K562 (cell line): ENCODE measurements at regions not wholly inside any gene's neighbourhood (a gene's known extent, or its start where the extent isn't known, plus 50 kb on each side); places are given as distances from the start of the nearest gene placed in this dataset.

Experiments used
- ATAC-seq: fragments of 200-7000 bp; cut with Tn5 transposase; 3 replicates; pipeline ENCODE4 v1.9.1; 2020; ENCODE audit warnings: moderate library complexity
- BruUV-seq: library from RNA; stranded (reverse); fragments of 400-500 nt; replicated peaks from 2 replicates; lab custom pipeline; 2021; lab: Mats Ljungman, UMichigan
- CTCF ChIA-PET: fragments of 300-600 bp; formaldehyde crosslinking; extraction: SDS; loops from one replicate; lab custom pipeline; 2021; ENCODE audit warnings: low intra/inter-chr PET ratio; lab: Yijun Ruan, JAX
- POLR2A ChIA-PET: fragments of 300-600, 350-650 bp; sonication (Branson Sonifier 250); formaldehyde crosslinking; extraction: SDS; loops from one replicate; lab custom pipeline; 2021; ENCODE audit warnings: antibody characterized with exemption, inconsistent platforms; lab: Yijun Ruan, JAX
- DNase-seq, 4 experiments: peaks; one replicate each; pipeline versions ENCODE4 v3.0.0 to v3.0.0-alpha.2; 2011 to 2018; ENCODE audit warnings: low spot score in 3 of 4, mixed read lengths in 3 of 4; ENCODE audit errors: extremely low read depth in 1 of 4
- FAIRE-seq: peaks from 2 replicates; lab custom pipeline; 2011; peaks lifted over from hg19 to GRCh38; lab: Jason Lieb, UNC
- H2AFZ ChIP-seq: 2 replicates; pipeline ENCODE4 v1.6.0; 2011; ENCODE audit warnings: low read depth, low read length, control low read depth, inconsistent platforms
- H3K27ac ChIP-seq: fragments of 200-600 bp; 3 replicates; pipeline ENCODE4 v1.8.0; 2011; ENCODE audit warnings: low read depth, mild to moderate bottlenecking, control low read depth, inconsistent platforms, low read length, moderate library complexity, mixed read lengths; ENCODE audit errors: extremely low read depth
- H3K27me3 ChIP-seq, 2 experiments: fragments of 300-600 bp in 1 of 2; 2 replicates in 1 of 2; 3 replicates in 1 of 2; pipeline versions ENCODE4 v1.6.0 to v1.8.0; 2011; ENCODE audit warnings: inconsistent platforms in 2 of 2, low read length in 2 of 2, mild to moderate bottlenecking in 1 of 2, mixed read lengths in 1 of 2, moderate library complexity in 1 of 2; ENCODE audit not compliant: control insufficient read depth in 2 of 2, insufficient read depth in 2 of 2
- H3K36me3 ChIP-seq: fragments of 300-600 bp; 3 replicates; pipeline ENCODE4 v1.8.0; 2011; ENCODE audit warnings: mild to moderate bottlenecking, low read length, inconsistent platforms; ENCODE audit not compliant: control insufficient read depth, insufficient read depth
- H3K4me1 ChIP-seq, 2 experiments: fragments of 200-600 bp in 1 of 2; replicated peaks in 1 of 2; 2 replicates in 1 of 2; 3 replicates in 1 of 2; pipeline versions ENCODE4 v1.5.1 to v1.8.0; 2011; ENCODE audit warnings: inconsistent platforms in 2 of 2, low read length in 2 of 2, mild to moderate bottlenecking in 1 of 2, mixed read lengths in 1 of 2, moderate library complexity in 1 of 2; ENCODE audit not compliant: control insufficient read depth in 2 of 2, insufficient read depth in 2 of 2
- H3K4me2 ChIP-seq: 2 replicates; pipeline ENCODE4 v1.6.1; 2011; ENCODE audit warnings: low read length, control low read depth, inconsistent platforms, mixed read lengths; ENCODE audit not compliant: insufficient read depth
- H3K4me3 ChIP-seq: fragments of 200-600 bp; sonication (generic), shearing (Covaris generic); 2 replicates; pipeline ENCODE4 v1.5.1; 2016; ENCODE audit warnings: control low read depth, inconsistent platforms
- H3K79me2 ChIP-seq: fragments of 200-600 bp; 3 replicates; pipeline ENCODE4 v1.8.0; 2011; ENCODE audit warnings: low read length, inconsistent platforms; ENCODE audit not compliant: control insufficient read depth, insufficient read depth
- H3K9ac ChIP-seq, 2 experiments: 2 replicates each; pipeline versions ENCODE4 v1.6.0 to v1.6.1; 2011; ENCODE audit warnings: low read depth in 2 of 2, low read length in 2 of 2, control low read depth in 1 of 2, inconsistent platforms in 1 of 2, mild to moderate bottlenecking in 1 of 2, mixed read lengths in 1 of 2; ENCODE audit not compliant: insufficient read depth in 1 of 2
- H3K9me1 ChIP-seq: one replicate; pipeline ENCODE4 v1.6.0; 2011; ENCODE audit warnings: inconsistent platforms, mild to moderate bottlenecking, low read length, moderate library complexity; ENCODE audit not compliant: control insufficient read depth, insufficient read depth
- H3K9me3 ChIP-seq: replicated peaks from 2 replicates; pipeline ENCODE4 v1.5.1; 2011; ENCODE audit warnings: low read depth, low read length, inconsistent platforms; ENCODE audit not compliant: control insufficient read depth, insufficient read depth
- H4K20me1 ChIP-seq: replicated peaks from 2 replicates; pipeline ENCODE4 v1.6.1; 2011; ENCODE audit warnings: low read length, inconsistent platforms, mixed read lengths; ENCODE audit not compliant: control insufficient read depth, insufficient read depth
- ARNT ChIP-seq, 2 experiments: fragments of 450-650 bp; IDR thresholded peaks; 2 replicates each; pipeline ENCODE4 v1.6.1; 2016; ENCODE audit warnings: mild to moderate bottlenecking in 1 of 2
- CHCHD3 ChIP-seq: fragments of 250-450 bp; sonication (Bioruptor Pico); IDR thresholded peaks from 2 replicates; pipeline ENCODE4 v2.1.2; 2022; ENCODE audit warnings: mild to moderate bottlenecking
- ETV6 ChIP-seq, 3 experiments: fragments of 150-350 bp in 1 of 3; sonication (generic) in 1 of 3; formaldehyde crosslinking in 1 of 3; IDR thresholded peaks; 2 replicates each; pipeline versions ENCODE4 v1.6.1 to v1.8.0; 2014 to 2022; ENCODE audit warnings: borderline replicate concordance in 2 of 3, low read depth in 2 of 3, antibody characterized with exemption in 1 of 3, low read length in 1 of 3, mild to moderate bottlenecking in 1 of 3, missing genetic modification reagents in 1 of 3
- FOXK1 ChIP-seq: sonication (generic); formaldehyde crosslinking; IDR thresholded peaks from 2 replicates; pipeline ENCODE4 v1.8.0; 2022; ENCODE audit warnings: missing genetic modification reagents, mild to moderate bottlenecking, borderline replicate concordance
- KAT7 ChIP-seq: sonication (generic); formaldehyde crosslinking; IDR thresholded peaks from 2 replicates; pipeline ENCODE4 v1.8.0; 2022; ENCODE audit warnings: missing genetic modification reagents, mild to moderate bottlenecking, borderline replicate concordance
- POU5F1 ChIP-seq: fragments of 150-350 bp; IDR thresholded peaks from 2 replicates; pipeline ENCODE4 v1.6.1; 2014; ENCODE audit warnings: borderline replicate concordance, low read length, low read depth, mild to moderate bottlenecking; ENCODE audit not compliant: partially characterized antibody
- RBM25 ChIP-seq: fragments of 200-400 bp; formaldehyde crosslinking; IDR thresholded peaks from 2 replicates; pipeline ENCODE4 v1.6.1; 2018; ENCODE audit warnings: low read length, low read depth, moderate library complexity; ENCODE audit not compliant: severe bottlenecking
- RCOR1 ChIP-seq, 2 experiments: IDR thresholded peaks; 2 replicates each; pipeline ENCODE4 v1.6.1; 2012; ENCODE audit warnings: low read depth in 2 of 2, low read length in 2 of 2, borderline replicate concordance in 1 of 2, improper control_type of control experiment in 1 of 2
- SIN3B ChIP-seq: fragments of 450-650 bp; IDR thresholded peaks from 2 replicates; pipeline ENCODE4 v1.6.1; 2017; ENCODE audit warnings: low read depth, mild to moderate bottlenecking, moderate library complexity
- ZNF174 ChIP-seq: fragments of 250-450 bp; sonication (Bioruptor Pico); IDR thresholded peaks from 2 replicates; pipeline ENCODE4 v1.4.0; 2020; ENCODE audit warnings: mild to moderate bottlenecking
- ZSCAN29 ChIP-seq: fragments of 450-650 bp; IDR thresholded peaks from 2 replicates; pipeline ENCODE4 v1.6.1; 2017
- in situ Hi-C: fragments of 300-500 bp; cut with MboI; formaldehyde crosslinking; loops from 4 replicates; pipeline ENCODE4 v1.15.0; 2018; ENCODE audit warnings: inconsistent platforms, mixed read lengths
- intact Hi-C: fragments of 100-400 bp; cut with micrococcal nuclease; formaldehyde crosslinking; loops from 2 replicates; pipeline ENCODE4 v1.14.2; 2022
- TF ChIP-seq, protein P1 (sequence below): fragments of 250-450 bp; sonication (Bioruptor Pico); IDR thresholded peaks from 2 replicates; pipeline ENCODE4 v1.5.0; 2020; ENCODE audit warnings: mild to moderate bottlenecking
- TF ChIP-seq, protein P2 (sequence below): sonication (generic); formaldehyde crosslinking; IDR thresholded peaks from 2 replicates; pipeline ENCODE4 v1.8.0; 2023; ENCODE audit warnings: missing genetic modification reagents, mild to moderate bottlenecking, borderline replicate concordance
- TF ChIP-seq, protein P3 (sequence below): fragments of 250-450 bp; sonication (Bioruptor Pico); IDR thresholded peaks from 2 replicates; pipeline ENCODE4 v1.5.0; 2020; ENCODE audit warnings: mild to moderate bottlenecking, borderline replicate concordance

DNA sequence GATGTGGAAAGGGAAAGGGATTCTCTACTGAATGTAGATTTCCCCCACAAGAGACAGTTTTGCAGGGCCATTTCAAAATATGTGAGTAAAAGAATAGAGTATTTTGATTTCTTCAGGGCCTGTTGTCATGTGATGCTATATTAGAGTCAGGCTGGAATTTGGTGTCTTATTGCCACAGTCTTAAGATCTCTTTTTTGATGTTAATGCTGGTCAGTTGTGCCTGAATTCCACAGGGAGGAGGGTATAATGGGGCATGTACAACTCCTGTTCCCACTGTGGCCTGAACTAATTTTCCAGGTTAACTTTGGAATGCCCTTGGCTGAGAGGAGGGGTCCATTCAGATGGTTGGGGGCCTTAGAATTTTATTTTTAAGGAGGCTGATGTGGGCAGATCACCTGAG is 111.0 kb upstream of the MAX start:
- H4K20me1 ChIP-seq: no peaks in the 10 kb centered on the region
- POLR2A ChIA-PET: no interaction called here
- H3K9me3 ChIP-seq: no peaks in the 10 kb centered on the region
- DNase-seq (no peak), ATAC-seq (no peak), FAIRE-seq (no peak)
- BruUV-seq: no TSS peak
- H3K27ac ChIP-seq: no peak overlapping the region
- no peak overlapping the region for H3K4me2 ChIP-seq
- no peaks in the 10 kb centered on the region for H3K79me2 ChIP-seq
- CTCF ChIA-PET: no interaction called here
- no peaks in the 10 kb centered on the region for H3K27me3 ChIP-seq
- no peak overlapping the region for H3K9ac ChIP-seq
- in situ Hi-C loops: no loop called here
- H3K4me1 ChIP-seq: peaks cover 2 to 7% of the 10 kb centered on the region in 2 experiments; a peak in 4 of 5 replicates
- intact Hi-C loops: loop anchor here (5.0 kb wide), 1 partner anchor 46 kb away; no protein-coding TSS in a partner anchor
- no peaks in the 10 kb centered on the region for H3K36me3 ChIP-seq
- H3K4me3 ChIP-seq: no peak overlapping the region
- no peaks in the 10 kb centered on the region for H3K9me1 ChIP-seq
- H2AFZ ChIP-seq: no peak overlapping the region
- TF ChIP-seq ZSCAN29: no peak
- no peak for TF ChIP-seq FOXK1 (CRISPR knock-in tag)
- TF ChIP-seq, protein P1, sequence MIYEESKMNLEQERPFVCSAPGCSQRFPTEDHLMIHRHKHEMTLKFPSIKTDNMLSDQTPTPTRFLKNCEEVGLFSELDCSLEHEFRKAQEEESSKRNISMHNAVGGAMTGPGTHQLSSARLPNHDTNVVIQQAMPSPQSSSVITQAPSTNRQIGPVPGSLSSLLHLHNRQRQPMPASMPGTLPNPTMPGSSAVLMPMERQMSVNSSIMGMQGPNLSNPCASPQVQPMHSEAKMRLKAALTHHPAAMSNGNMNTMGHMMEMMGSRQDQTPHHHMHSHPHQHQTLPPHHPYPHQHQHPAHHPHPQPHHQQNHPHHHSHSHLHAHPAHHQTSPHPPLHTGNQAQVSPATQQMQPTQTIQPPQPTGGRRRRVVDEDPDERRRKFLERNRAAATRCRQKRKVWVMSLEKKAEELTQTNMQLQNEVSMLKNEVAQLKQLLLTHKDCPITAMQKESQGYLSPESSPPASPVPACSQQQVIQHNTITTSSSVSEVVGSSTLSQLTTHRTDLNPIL (CRISPR knock-in tag): no peak
- TF ChIP-seq ETV6 (IDR thresholded peaks at IDR 0.05; ENCODE audit: borderline replicate concordance in 1 of 2, low read depth in 2 of 2, low read length in 1 of 2): no peak
- TF ChIP-seq ETV6 (CRISPR knock-in tag; IDR thresholded peaks at IDR 0.05; ENCODE audit: borderline replicate concordance): no peak
- TF ChIP-seq SIN3B: no peak
- TF ChIP-seq KAT7 (CRISPR knock-in tag): no peak
- TF ChIP-seq ARNT (IDR thresholded peaks at IDR 0.05): no peak
- TF ChIP-seq CHCHD3: no peak
- TF ChIP-seq, protein P2, sequence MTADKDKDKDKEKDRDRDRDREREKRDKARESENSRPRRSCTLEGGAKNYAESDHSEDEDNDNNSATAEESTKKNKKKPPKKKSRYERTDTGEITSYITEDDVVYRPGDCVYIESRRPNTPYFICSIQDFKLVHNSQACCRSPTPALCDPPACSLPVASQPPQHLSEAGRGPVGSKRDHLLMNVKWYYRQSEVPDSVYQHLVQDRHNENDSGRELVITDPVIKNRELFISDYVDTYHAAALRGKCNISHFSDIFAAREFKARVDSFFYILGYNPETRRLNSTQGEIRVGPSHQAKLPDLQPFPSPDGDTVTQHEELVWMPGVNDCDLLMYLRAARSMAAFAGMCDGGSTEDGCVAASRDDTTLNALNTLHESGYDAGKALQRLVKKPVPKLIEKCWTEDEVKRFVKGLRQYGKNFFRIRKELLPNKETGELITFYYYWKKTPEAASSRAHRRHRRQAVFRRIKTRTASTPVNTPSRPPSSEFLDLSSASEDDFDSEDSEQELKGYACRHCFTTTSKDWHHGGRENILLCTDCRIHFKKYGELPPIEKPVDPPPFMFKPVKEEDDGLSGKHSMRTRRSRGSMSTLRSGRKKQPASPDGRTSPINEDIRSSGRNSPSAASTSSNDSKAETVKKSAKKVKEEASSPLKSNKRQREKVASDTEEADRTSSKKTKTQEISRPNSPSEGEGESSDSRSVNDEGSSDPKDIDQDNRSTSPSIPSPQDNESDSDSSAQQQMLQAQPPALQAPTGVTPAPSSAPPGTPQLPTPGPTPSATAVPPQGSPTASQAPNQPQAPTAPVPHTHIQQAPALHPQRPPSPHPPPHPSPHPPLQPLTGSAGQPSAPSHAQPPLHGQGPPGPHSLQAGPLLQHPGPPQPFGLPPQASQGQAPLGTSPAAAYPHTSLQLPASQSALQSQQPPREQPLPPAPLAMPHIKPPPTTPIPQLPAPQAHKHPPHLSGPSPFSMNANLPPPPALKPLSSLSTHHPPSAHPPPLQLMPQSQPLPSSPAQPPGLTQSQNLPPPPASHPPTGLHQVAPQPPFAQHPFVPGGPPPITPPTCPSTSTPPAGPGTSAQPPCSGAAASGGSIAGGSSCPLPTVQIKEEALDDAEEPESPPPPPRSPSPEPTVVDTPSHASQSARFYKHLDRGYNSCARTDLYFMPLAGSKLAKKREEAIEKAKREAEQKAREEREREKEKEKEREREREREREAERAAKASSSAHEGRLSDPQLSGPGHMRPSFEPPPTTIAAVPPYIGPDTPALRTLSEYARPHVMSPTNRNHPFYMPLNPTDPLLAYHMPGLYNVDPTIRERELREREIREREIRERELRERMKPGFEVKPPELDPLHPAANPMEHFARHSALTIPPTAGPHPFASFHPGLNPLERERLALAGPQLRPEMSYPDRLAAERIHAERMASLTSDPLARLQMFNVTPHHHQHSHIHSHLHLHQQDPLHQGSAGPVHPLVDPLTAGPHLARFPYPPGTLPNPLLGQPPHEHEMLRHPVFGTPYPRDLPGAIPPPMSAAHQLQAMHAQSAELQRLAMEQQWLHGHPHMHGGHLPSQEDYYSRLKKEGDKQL: no peak
- TF ChIP-seq POU5F1: no peak
- TF ChIP-seq, protein P3, sequence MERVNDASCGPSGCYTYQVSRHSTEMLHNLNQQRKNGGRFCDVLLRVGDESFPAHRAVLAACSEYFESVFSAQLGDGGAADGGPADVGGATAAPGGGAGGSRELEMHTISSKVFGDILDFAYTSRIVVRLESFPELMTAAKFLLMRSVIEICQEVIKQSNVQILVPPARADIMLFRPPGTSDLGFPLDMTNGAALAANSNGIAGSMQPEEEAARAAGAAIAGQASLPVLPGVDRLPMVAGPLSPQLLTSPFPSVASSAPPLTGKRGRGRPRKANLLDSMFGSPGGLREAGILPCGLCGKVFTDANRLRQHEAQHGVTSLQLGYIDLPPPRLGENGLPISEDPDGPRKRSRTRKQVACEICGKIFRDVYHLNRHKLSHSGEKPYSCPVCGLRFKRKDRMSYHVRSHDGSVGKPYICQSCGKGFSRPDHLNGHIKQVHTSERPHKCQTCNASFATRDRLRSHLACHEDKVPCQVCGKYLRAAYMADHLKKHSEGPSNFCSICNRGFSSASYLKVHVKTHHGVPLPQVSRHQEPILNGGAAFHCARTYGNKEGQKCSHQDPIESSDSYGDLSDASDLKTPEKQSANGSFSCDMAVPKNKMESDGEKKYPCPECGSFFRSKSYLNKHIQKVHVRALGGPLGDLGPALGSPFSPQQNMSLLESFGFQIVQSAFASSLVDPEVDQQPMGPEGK (CRISPR knock-in tag): no peak
- no peak for TF ChIP-seq RCOR1 (IDR thresholded peaks at IDR 0.05; ENCODE audit: borderline replicate concordance in 1 of 2, low read depth in 2 of 2, low read length in 2 of 2)
- TF ChIP-seq RBM25: no peak
- no peak for TF ChIP-seq ZNF174 (CRISPR knock-in tag)
